SK-N-SH (cell line): ENCODE measurements at regions not wholly inside any gene's neighbourhood (a gene's known extent, or its start where the extent isn't known, plus 50 kb on each side); places are given as distances from the start of the nearest gene placed in this dataset.

Experiments used
- CTCF ChIA-PET: fragments of 300-600, 350-600 bp; formaldehyde crosslinking; extraction: SDS; loops from one replicate; lab custom pipeline; 2021; lab: Yijun Ruan, JAX
- POLR2A ChIA-PET: fragments of 350-600 bp; sonication (Branson Sonifier 250); formaldehyde crosslinking; extraction: SDS; loops from one replicate; lab custom pipeline; 2020; ENCODE audit warnings: antibody characterized with exemption, inconsistent platforms; lab: Yijun Ruan, JAX
- DNase-seq: peaks from one replicate; pipeline ENCODE4 v3.0.0; 2012
- H2AFZ ChIP-seq: fragments of 200-600 bp; sonication (generic); 2 replicates; pipeline ENCODE4 v1.8.1; 2016; ENCODE audit warnings: antibody characterized with exemption, mild to moderate bottlenecking, low read depth
- H3F3A ChIP-seq: fragments of 200-600 bp; sonication (generic); replicated peaks from 2 replicates; pipeline ENCODE3; 2016; ENCODE audit warnings: antibody characterized with exemption, mild to moderate bottlenecking; ENCODE audit not compliant: insufficient read depth
- H3K27ac ChIP-seq, 2 experiments: fragments of 200-500 bp in 1 of 2; fragments of 200-600 bp in 1 of 2; sonication (Bioruptor generic) in 1 of 2; sonication (generic), shearing (Covaris generic) in 1 of 2; 2 replicates each; pipeline versions ENCODE4 v1.5.1 to v1.6.1; 2014 to 2016; ENCODE audit warnings: low read depth in 2 of 2, inconsistent platforms in 1 of 2, low read length in 1 of 2, mild to moderate bottlenecking in 1 of 2, mixed read lengths in 1 of 2
- H3K27me3 ChIP-seq: fragments of 200-600 bp; sonication (generic), shearing (Covaris generic); 2 replicates; pipeline ENCODE4 v1.6.1; 2016; ENCODE audit warnings: mixed run types; ENCODE audit not compliant: insufficient read depth
- H3K36me3 ChIP-seq, 2 experiments: fragments of 200-500 bp in 1 of 2; fragments of 200-600 bp in 1 of 2; sonication (Bioruptor generic) in 1 of 2; sonication (generic) in 1 of 2; replicated peaks in 1 of 2; 2 replicates each; pipeline versions ENCODE3 to v1.5.1; 2014 to 2016; ENCODE audit warnings: low read length in 1 of 2, mild to moderate bottlenecking in 1 of 2; ENCODE audit not compliant: insufficient read depth in 2 of 2, control insufficient read depth in 1 of 2
- H3K4me1 ChIP-seq, 2 experiments: fragments of 200-500 bp in 1 of 2; fragments of 200-600 bp in 1 of 2; sonication (Bioruptor generic) in 1 of 2; sonication (generic), shearing (Covaris generic) in 1 of 2; 2 replicates each; pipeline versions ENCODE4 v1.5.1 to v1.6.1; 2014 to 2016; ENCODE audit warnings: low read depth in 1 of 2, low read length in 1 of 2, mixed run types in 1 of 2; ENCODE audit not compliant: insufficient read depth in 2 of 2, control insufficient read depth in 1 of 2
- H3K4me2 ChIP-seq: fragments of 200-600 bp; sonication (generic), shearing (Covaris generic); 2 replicates; pipeline ENCODE4 v1.6.1; 2017; ENCODE audit warnings: mixed run types
- H3K4me3 ChIP-seq, 2 experiments: fragments of 200-500 bp in 1 of 2; fragments of 200-600 bp in 1 of 2; sonication (Bioruptor generic) in 1 of 2; sonication (generic), shearing (Covaris generic) in 1 of 2; 2 replicates each; pipeline versions ENCODE4 v1.5.1 to v1.8.1; 2014 to 2016; ENCODE audit warnings: low read depth in 2 of 2, inconsistent platforms in 1 of 2, low read length in 1 of 2, mild to moderate bottlenecking in 1 of 2, mixed read lengths in 1 of 2, moderate library complexity in 1 of 2
- H3K79me2 ChIP-seq: fragments of 200-600 bp; sonication (generic); 2 replicates; pipeline ENCODE4 v1.8.1; 2017; ENCODE audit warnings: mild to moderate bottlenecking; ENCODE audit not compliant: insufficient read depth
- H3K9ac ChIP-seq: fragments of 200-600 bp; sonication (generic); 2 replicates; pipeline ENCODE4 v1.6.1; 2017; ENCODE audit warnings: mixed run types
- H3K9me2 ChIP-seq: fragments of 200-600 bp; sonication (generic); 2 replicates; pipeline ENCODE4 v1.6.1; 2017; ENCODE audit warnings: mixed run types
- H3K9me3 ChIP-seq: fragments of 200-600 bp; sonication (generic); 2 replicates; pipeline ENCODE4 v1.6.1; 2017; ENCODE audit warnings: mixed run types, mild to moderate bottlenecking, moderate library complexity
- H4K20me1 ChIP-seq: fragments of 200-600 bp; sonication (generic); 2 replicates; pipeline ENCODE4 v1.6.1; 2017; ENCODE audit warnings: mild to moderate bottlenecking, mixed run types; ENCODE audit not compliant: insufficient read depth
- FOSL2 ChIP-seq: IDR thresholded peaks from 2 replicates; pipeline ENCODE4 v1.4.0; 2012; ENCODE audit warnings: low read depth, mild to moderate bottlenecking, moderate library complexity, borderline replicate concordance
- FOXM1 ChIP-seq: IDR thresholded peaks from 2 replicates; pipeline ENCODE4 v1.4.0; 2012; ENCODE audit warnings: low read depth, mild to moderate bottlenecking
- GABPA ChIP-seq: IDR thresholded peaks from 2 replicates; pipeline ENCODE4 v1.4.0; 2012; ENCODE audit warnings: low read depth, mild to moderate bottlenecking
- GATA2 ChIP-seq: sonication (generic); formaldehyde crosslinking; IDR thresholded peaks from 2 replicates; pipeline ENCODE4 v1.5.0; 2020; ENCODE audit warnings: mild to moderate bottlenecking, missing genetic modification reagents
- MEF2A ChIP-seq: IDR thresholded peaks from 2 replicates; pipeline ENCODE4 v1.4.0; 2012; ENCODE audit warnings: low read depth, borderline replicate concordance
- NFIC ChIP-seq: IDR thresholded peaks from 2 replicates; pipeline ENCODE4 v1.4.0; 2012; ENCODE audit warnings: borderline replicate concordance
- NRF1 ChIP-seq: IDR thresholded peaks from 2 replicates; pipeline ENCODE4 v1.6.1; 2012; ENCODE audit warnings: low read depth, mild to moderate bottlenecking, low read length
- PBX3 ChIP-seq: IDR thresholded peaks from 2 replicates; pipeline ENCODE4; 2012
- RAD21 ChIP-seq: IDR thresholded peaks from 2 replicates; pipeline ENCODE4 v1.6.1; 2012; ENCODE audit warnings: mild to moderate bottlenecking, low read length
- RFX5 ChIP-seq: IDR thresholded peaks from 2 replicates; pipeline ENCODE4 v1.6.1; 2012; ENCODE audit warnings: mild to moderate bottlenecking, improper control_type of control experiment, low read length
- RXRA ChIP-seq: IDR thresholded peaks from 2 replicates; pipeline ENCODE4 v1.4.0; 2012; ENCODE audit warnings: low read depth, mild to moderate bottlenecking, borderline replicate concordance
- SMC3 ChIP-seq: IDR thresholded peaks from 2 replicates; pipeline ENCODE4 v1.6.1; 2012; ENCODE audit warnings: low read depth, low read length, improper control_type of control experiment
- TAF1 ChIP-seq: IDR thresholded peaks from 2 replicates; pipeline ENCODE4 v1.6.1; 2012; ENCODE audit warnings: low read depth, mild to moderate bottlenecking, low read length, moderate library complexity, borderline replicate concordance
- TCF12 ChIP-seq: IDR thresholded peaks from 2 replicates; pipeline ENCODE4 v1.4.0; 2012
- TEAD4 ChIP-seq: IDR thresholded peaks from 2 replicates; pipeline ENCODE4 v1.4.0; 2012; ENCODE audit warnings: mild to moderate bottlenecking, borderline replicate concordance; ENCODE audit not compliant: insufficient read depth
- TF ChIP-seq, protein P1 (sequence below): fragments of 150-350 bp; IDR thresholded peaks from 2 replicates; pipeline ENCODE4 v1.6.1; 2017; ENCODE audit warnings: antibody characterized with exemption, low read length, low read depth, borderline replicate concordance
- TF ChIP-seq, protein P2 (sequence below): IDR thresholded peaks from 2 replicates; pipeline ENCODE4 v1.4.0; 2012; ENCODE audit warnings: low read depth, borderline replicate concordance
- TF ChIP-seq, protein P3 (sequence below): IDR thresholded peaks from 2 replicates; pipeline ENCODE4 v1.6.1; 2012; ENCODE audit warnings: mild to moderate bottlenecking, low read depth, low read length, moderate library complexity

DNA sequence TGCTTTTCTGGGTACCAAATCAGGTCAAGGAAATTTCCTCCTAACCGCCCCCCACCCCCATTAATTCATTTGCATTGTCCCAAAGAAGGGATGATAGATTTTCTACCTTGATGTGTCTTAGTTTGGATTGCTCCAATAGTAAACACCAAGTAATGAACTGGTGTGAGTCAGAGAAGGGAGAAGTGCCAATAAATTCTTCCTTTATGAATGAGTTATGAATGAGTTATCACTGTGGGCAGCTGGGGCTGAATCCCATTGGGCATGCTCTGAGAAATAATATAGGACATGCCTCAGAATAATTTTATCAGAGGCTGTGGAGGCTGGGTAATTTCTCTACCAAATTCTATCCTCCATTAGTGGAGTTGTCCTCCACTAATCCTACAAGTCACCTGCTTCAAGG is 277.9 kb upstream of the FLRT2 start (continued):
- TF ChIP-seq FOSL2 (peak; percentile 68), NFIC (peak; percentile 58), RFX5 (no peak), TCF12 (peak; percentile 35; the same call in 1 of the 2 replicates), RXRA (no peak), SMC3 (no peak), TEAD4 (no peak), NRF1 (no peak), PBX3 (peak; percentile 46; the same call in 1 of the 2 replicates), RAD21 (no peak)
- TF ChIP-seq, protein P1, sequence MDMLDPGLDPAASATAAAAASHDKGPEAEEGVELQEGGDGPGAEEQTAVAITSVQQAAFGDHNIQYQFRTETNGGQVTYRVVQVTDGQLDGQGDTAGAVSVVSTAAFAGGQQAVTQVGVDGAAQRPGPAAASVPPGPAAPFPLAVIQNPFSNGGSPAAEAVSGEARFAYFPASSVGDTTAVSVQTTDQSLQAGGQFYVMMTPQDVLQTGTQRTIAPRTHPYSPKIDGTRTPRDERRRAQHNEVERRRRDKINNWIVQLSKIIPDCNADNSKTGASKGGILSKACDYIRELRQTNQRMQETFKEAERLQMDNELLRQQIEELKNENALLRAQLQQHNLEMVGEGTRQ = no peak
- TF ChIP-seq, protein P2, sequence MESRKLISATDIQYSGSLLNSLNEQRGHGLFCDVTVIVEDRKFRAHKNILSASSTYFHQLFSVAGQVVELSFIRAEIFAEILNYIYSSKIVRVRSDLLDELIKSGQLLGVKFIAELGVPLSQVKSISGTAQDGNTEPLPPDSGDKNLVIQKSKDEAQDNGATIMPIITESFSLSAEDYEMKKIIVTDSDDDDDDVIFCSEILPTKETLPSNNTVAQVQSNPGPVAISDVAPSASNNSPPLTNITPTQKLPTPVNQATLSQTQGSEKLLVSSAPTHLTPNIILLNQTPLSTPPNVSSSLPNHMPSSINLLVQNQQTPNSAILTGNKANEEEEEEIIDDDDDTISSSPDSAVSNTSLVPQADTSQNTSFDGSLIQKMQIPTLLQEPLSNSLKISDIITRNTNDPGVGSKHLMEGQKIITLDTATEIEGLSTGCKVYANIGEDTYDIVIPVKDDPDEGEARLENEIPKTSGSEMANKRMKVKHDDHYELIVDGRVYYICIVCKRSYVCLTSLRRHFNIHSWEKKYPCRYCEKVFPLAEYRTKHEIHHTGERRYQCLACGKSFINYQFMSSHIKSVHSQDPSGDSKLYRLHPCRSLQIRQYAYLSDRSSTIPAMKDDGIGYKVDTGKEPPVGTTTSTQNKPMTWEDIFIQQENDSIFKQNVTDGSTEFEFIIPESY = no peak
- TF ChIP-seq, all 33 proteins: peak for 5

DNA sequence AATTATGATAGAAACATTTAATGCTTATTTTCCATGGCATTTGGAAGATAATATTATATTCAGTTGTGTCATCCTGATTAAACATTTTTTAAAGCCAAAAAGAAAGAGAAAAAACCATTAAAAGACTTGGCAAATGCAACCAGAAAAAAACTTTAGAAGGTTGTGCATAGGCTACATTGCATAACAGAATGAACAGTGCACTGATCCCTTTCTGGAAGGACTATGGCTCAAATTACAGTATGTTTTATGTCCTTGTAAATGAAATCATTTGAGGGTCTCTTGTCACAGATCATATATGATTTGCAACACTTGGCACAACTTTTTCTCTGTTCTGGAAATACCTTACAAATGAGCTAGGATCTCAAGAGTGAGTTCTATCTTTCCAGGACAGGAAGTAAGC is 275.2 kb upstream of the FLRT2 start:
- Histone ChIP-seq H3K27ac (no peak overlapping the region), H2AFZ (no peak overlapping the region), H3K4me2 (no peak overlapping the region), H3K4me1 (no peaks in the 10 kb centered on the region; a peak in 2 of 4 replicates), H3F3A (no peaks in the 10 kb centered on the region), H3K79me2 (no peaks in the 10 kb centered on the region), H3K9me2 (no peaks in the 10 kb centered on the region), H3K9ac (no peak overlapping the region), H3K36me3 (no peaks in the 10 kb centered on the region), H3K4me3 (no peak overlapping the region), H3K9me3 (no peaks in the 10 kb centered on the region), H4K20me1 (no peaks in the 10 kb centered on the region), H3K27me3 (no peaks in the 10 kb centered on the region)
- no peak for TF ChIP-seq TAF1
- no peak for TF ChIP-seq GATA2 (CRISPR knock-in tag)
- POLR2A ChIA-PET = no interaction called here
- no peak for DNase-seq
- CTCF ChIA-PET = no interaction called here

DNA sequence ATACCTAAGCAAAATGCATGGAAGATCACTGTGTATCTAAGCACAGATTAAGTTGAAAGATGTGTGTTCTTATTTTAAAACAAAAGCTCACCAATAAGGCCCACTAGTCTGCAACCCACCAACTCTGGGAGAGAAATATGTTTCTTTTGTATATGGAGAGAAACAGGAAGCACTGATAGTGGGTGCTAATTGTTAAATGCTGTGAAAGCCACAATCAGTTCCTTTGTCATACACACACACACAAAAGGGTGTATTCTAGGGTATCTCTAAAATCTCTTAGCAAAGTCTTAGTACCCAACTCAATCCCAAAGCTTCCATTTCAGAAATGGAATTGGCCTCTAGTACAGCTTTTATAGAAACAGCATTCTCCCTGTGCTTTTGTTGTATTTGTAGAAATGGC is 272.7 kb upstream of the FLRT2 start:
- H2AFZ ChIP-seq = no peak overlapping the region
- no peak overlapping the region for H3K4me3 ChIP-seq
- H3K9me3 ChIP-seq = no peaks in the 10 kb centered on the region

More for the DNA sequence above, 272.7 kb upstream of the FLRT2 start:
- Histone ChIP-seq H3K4me2 (no peak overlapping the region), H3F3A (no peaks in the 10 kb centered on the region), H3K27ac (no peak overlapping the region), H3K9me2 (no peaks in the 10 kb centered on the region), H3K9ac (no peak overlapping the region), H3K79me2 (no peaks in the 10 kb centered on the region)
- no peak for DNase-seq
- CTCF ChIA-PET = no interaction called here
- no peak for TF ChIP-seq FOXM1
- TF ChIP-seq PBX3 = no peak
- TF ChIP-seq NFIC = no peak
- TF ChIP-seq, protein P3, sequence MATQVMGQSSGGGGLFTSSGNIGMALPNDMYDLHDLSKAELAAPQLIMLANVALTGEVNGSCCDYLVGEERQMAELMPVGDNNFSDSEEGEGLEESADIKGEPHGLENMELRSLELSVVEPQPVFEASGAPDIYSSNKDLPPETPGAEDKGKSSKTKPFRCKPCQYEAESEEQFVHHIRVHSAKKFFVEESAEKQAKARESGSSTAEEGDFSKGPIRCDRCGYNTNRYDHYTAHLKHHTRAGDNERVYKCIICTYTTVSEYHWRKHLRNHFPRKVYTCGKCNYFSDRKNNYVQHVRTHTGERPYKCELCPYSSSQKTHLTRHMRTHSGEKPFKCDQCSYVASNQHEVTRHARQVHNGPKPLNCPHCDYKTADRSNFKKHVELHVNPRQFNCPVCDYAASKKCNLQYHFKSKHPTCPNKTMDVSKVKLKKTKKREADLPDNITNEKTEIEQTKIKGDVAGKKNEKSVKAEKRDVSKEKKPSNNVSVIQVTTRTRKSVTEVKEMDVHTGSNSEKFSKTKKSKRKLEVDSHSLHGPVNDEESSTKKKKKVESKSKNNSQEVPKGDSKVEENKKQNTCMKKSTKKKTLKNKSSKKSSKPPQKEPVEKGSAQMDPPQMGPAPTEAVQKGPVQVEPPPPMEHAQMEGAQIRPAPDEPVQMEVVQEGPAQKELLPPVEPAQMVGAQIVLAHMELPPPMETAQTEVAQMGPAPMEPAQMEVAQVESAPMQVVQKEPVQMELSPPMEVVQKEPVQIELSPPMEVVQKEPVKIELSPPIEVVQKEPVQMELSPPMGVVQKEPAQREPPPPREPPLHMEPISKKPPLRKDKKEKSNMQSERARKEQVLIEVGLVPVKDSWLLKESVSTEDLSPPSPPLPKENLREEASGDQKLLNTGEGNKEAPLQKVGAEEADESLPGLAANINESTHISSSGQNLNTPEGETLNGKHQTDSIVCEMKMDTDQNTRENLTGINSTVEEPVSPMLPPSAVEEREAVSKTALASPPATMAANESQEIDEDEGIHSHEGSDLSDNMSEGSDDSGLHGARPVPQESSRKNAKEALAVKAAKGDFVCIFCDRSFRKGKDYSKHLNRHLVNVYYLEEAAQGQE = no peak
- no peak for TF ChIP-seq GABPA
- TF ChIP-seq MEF2A = no peak
- TF ChIP-seq, all 33 proteins: peak for 0
- Histone ChIP-seq H3K36me3 (no peaks in the 10 kb centered on the region), H4K20me1 (no peaks in the 10 kb centered on the region), H3K4me1 (no peaks in the 10 kb centered on the region), H3K27me3 (no peaks in the 10 kb centered on the region)
- POLR2A ChIA-PET = no interaction called here
